Ascending aorta (tissue), 2 donors: ENCODE measurements at regions not wholly inside any gene's neighbourhood (a gene's known extent, or its start where the extent isn't known, plus 50 kb on each side); places are given as distances from the start of the nearest gene placed in this dataset.

ENCODE experiments used
- DNase-seq, 2 donors: peaks; one replicate each; pipeline ENCODE4 v3.0.0-alpha.2; 2019; ENCODE audit warnings: low spot score in 2 of 2
- H3K27ac ChIP-seq, 2 donors: fragments of 200-600 bp; sonication (generic); one replicate each; pipeline ENCODE4 v1.5.1; 2016 to 2017; ENCODE audit warnings: mild to moderate bottlenecking in 1 of 2
- H3K27me3 ChIP-seq: fragments of 200-600 bp; sonication (generic); one replicate; pipeline ENCODE4 v1.5.1; 2017
- H3K36me3 ChIP-seq, 2 donors: fragments of 200-600 bp; sonication (generic); one replicate each; pipeline ENCODE4 v1.5.1; 2016
- H3K4me1 ChIP-seq, 2 donors: fragments of 200-600 bp; sonication (generic); one replicate each; pipeline ENCODE4 v1.5.1; 2016 to 2017; ENCODE audit warnings: mild to moderate bottlenecking in 1 of 2
- H3K4me3 ChIP-seq, 2 donors: fragments of 200-600 bp; sonication (generic); one replicate each; pipeline ENCODE4 v1.5.1; 2016 to 2017; ENCODE audit warnings: mild to moderate bottlenecking in 1 of 2
- H3K9me3 ChIP-seq, 2 donors: fragments of 200-600 bp; sonication (generic); one replicate each; pipeline ENCODE4 v1.5.1; 2016
- intact Hi-C: fragments of 100-400 bp; cut with DNase I; formaldehyde crosslinking; loops from one replicate; pipeline ENCODE4 v1.15.1; 2023
- TF ChIP-seq, protein P1 (sequence below), 3 experiments: fragments of 200-600 bp in 2 of 3; fragments of 450-650 bp in 1 of 3; sonication (generic) in 2 of 3; IDR thresholded peaks; one replicate each; pipeline ENCODE4 v1.5.1; 2016 to 2019; ENCODE audit warnings: antibody characterized with exemption in 3 of 3, mild to moderate bottlenecking in 1 of 3, moderate library complexity in 1 of 3

DNA sequence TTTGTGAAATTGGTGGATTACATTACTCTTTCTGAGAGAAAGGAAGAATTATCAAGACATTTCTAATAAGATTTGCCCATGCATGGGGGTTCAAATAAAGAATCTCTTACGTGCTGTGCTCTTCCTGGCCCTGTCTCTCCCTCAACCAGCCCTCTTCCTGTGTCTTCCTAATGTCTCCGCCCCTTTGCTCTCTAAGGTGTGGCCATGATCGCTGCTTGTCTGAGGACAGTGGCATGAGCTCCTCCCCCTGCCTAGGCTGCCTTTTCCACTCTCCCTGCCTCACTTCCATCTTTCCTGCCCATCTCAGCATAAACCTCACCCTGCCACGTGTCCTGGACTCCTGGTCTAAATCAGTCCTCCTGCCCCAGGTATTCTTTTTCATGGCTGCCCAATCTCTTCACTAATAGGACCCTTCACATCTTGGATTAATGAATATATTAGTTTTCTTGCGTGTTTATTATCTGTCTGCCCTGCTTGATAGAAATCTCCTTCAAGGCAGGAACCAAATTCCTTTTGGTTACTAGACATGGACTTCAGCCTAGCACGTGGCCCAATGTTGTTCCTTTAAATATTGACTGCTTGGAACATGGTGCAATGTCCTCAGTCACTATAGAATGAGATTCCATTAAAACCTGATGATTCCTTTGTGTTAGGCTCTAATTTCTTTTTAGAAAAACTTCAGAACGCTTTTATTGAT, 122.3 kb downstream of the MTRR start:
- Histone ChIP-seq H3K27me3 (no peaks in the 10 kb centered on the region), H3K9me3 (no peaks in the 10 kb centered on the region), H3K4me3 (no peak overlapping the region), H3K4me1 (no peaks in the 10 kb centered on the region), H3K36me3 (no peaks in the 10 kb centered on the region), H3K27ac (no peak overlapping the region)
- TF ChIP-seq, protein P1, sequence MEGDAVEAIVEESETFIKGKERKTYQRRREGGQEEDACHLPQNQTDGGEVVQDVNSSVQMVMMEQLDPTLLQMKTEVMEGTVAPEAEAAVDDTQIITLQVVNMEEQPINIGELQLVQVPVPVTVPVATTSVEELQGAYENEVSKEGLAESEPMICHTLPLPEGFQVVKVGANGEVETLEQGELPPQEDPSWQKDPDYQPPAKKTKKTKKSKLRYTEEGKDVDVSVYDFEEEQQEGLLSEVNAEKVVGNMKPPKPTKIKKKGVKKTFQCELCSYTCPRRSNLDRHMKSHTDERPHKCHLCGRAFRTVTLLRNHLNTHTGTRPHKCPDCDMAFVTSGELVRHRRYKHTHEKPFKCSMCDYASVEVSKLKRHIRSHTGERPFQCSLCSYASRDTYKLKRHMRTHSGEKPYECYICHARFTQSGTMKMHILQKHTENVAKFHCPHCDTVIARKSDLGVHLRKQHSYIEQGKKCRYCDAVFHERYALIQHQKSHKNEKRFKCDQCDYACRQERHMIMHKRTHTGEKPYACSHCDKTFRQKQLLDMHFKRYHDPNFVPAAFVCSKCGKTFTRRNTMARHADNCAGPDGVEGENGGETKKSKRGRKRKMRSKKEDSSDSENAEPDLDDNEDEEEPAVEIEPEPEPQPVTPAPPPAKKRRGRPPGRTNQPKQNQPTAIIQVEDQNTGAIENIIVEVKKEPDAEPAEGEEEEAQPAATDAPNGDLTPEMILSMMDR (IDR thresholded peaks at IDR 0.05): no peak
- DNase-seq: no peak
- intact Hi-C loops: no loop called here

DNA sequence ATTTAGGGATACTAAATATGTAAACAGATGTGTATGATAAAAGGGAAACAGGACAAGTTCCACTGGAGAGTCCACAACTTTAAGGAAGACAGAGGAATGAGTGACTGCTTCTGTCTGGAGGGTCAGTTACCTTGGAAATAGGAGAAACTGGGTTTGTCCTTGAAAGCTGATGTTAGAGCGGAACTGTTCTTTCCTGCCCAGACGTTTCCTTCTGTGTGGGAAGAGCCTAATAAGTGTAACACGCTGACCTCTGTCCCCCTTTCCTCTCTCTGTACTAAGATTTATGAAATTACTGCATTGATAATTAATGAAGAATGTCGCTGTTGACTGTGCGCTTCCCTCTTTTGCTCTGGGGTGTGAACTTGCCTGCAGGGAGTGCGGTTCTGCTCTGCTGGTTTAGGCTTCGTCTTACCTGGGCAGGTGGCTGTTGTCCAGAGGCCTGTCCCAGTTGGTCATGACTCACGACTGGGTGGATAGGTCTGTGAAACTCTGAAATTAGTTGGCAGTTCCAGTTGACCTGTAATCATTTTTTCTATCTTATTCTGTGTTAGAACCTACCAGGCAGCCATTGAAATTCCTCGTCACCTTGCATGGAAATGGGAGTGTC, 126.8 kb downstream of the MTRR start:
- H3K36me3 ChIP-seq: no peaks in the 10 kb centered on the region
- H3K27me3 ChIP-seq: no peaks in the 10 kb centered on the region
- intact Hi-C loops: no loop called here
- H3K4me3 ChIP-seq: no peak overlapping the region
- TF ChIP-seq, protein P1 (IDR thresholded peaks at IDR 0.05): no peak
- no peak for DNase-seq
- H3K27ac ChIP-seq: no peak overlapping the region
- no peaks in the 10 kb centered on the region for H3K9me3 ChIP-seq
- H3K4me1 ChIP-seq: no peaks in the 10 kb centered on the region

- TF ChIP-seq, protein P1 (IDR thresholded peaks at IDR 0.05): no peak
- DNase-seq: no peak
- H3K4me1 ChIP-seq: no peaks in the 10 kb centered on the region
- no peaks in the 10 kb centered on the region for H3K27me3 ChIP-seq
- intact Hi-C loops: no loop called here
- no peak overlapping the region for H3K4me3 ChIP-seq
- peaks cover 0 to 11% of the 10 kb centered on the region in 2 donors for H3K9me3 ChIP-seq
- no peaks in the 10 kb centered on the region for H3K36me3 ChIP-seq
- H3K27ac ChIP-seq: no peak overlapping the region
Observed at GRCh38 chr5:8005416-8005815, 136.5 kb downstream of the MTRR start.

DNA sequence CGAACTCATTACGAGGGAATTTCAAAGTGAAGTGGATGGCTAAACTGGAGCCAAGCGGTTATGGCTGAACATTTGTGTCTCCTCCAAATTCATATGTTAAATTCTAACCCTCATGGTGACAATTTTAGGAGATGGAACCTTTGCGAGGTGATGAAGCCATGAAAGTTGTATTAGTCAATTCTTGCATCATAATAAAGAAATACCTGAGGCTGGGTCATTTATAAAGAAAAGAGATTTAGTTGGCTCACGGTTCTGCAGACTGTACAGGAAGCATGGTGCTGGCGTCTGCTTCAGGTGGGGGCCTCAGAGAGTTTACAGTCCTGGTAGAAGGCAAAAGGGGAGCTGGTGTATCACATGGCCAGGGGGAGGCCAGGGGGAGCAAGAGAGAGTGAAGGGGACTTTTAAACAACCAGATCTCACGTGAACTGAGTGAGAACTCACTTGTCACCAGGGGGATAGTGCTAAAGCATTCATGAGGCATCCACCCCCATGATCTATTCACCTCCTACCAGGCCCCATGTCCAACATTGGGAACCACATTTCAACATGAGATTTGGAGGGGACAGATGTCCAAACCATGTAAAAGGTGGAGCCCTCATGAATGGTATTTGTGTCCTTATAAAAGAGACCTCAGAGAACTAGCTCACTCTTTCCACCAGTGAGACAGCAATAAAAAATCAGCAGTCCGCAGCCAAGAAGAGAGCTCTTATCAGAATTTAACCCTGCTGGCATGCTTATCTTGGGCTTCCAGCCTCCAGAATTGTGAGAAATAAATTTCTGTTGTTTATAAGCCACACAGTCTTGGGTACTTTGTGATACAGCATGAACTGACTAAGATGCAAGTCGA, 143.4 kb downstream of the MTRR start:
- Histone ChIP-seq H3K27ac (no peak overlapping the region), H3K36me3 (no peaks in the 10 kb centered on the region), H3K27me3 (no peaks in the 10 kb centered on the region), H3K4me1 (no peaks in the 10 kb centered on the region), H3K9me3 (peaks cover 0 to 2% of the 10 kb centered on the region in 2 donors), H3K4me3 (no peak overlapping the region)
- DNase-seq: no peak
- TF ChIP-seq, protein P1 (IDR thresholded peaks at IDR 0.05): no peak
- intact Hi-C loops: no loop called here

DNA sequence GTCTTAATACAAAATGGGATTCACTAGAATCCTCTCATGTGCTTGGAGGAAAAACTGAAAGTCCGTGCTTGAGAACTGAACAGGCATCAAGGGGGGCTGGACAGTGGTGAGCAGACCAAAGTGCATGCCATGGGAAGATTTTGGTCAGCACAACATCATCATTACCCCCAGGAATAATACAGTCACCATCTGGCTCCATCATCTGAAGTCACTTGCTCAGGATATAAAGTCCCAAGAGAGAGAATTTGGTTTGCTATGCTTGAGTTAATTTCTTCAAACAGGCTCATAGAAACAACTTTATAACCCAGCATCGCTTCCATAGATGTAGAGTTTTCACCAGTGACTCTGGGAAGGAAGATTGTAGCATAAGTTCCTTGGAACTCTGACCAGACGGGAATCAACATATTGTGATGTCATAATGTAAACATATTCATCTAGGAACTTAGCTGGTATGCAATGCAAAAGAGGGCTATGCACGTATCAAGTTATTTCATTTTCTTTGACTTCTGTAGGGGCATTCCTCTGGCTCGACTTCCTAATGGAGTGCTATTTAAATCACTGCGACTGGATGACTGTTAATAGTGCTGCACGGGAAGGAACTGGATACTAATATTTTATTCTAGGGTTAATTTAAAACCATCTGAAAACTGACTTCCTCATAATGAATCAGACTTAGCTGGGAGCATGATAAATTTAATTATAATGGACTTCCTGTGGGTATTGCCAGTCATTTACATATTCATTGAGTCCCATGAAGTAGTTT, 145.2 kb downstream of the MTRR start:
- no peaks in the 10 kb centered on the region for H3K4me1 ChIP-seq
- intact Hi-C loops: no loop called here
- H3K4me3 ChIP-seq: no peak overlapping the region
- DNase-seq: no peak
- no peaks in the 10 kb centered on the region for H3K36me3 ChIP-seq
- peak overlapping the region in 1 of 2 donors; percentile 36 for H3K27ac ChIP-seq
- no peaks in the 10 kb centered on the region for H3K27me3 ChIP-seq
- no peaks in the 10 kb centered on the region for H3K9me3 ChIP-seq
- TF ChIP-seq, protein P1 (IDR thresholded peaks at IDR 0.05): no peak
